SK-N-SH (cell line): ENCODE measurements at regions not wholly inside any gene's neighbourhood (a gene's known extent, or its start where the extent isn't known, plus 50 kb on each side); places are given as distances from the start of the nearest gene placed in this dataset.
"Not testable (repeated sequence)": the region's sequence is repeated elsewhere in the genome, so short reads cannot be mapped to it uniquely, and the experiment has no call there.

Source experiments
- EZH2phosphoT487 ChIP-seq: fragments of 200-600 bp; sonication (generic); IDR thresholded peaks from 2 replicates; pipeline ENCODE4 v1.6.1; 2017; ENCODE audit warnings: low read depth, mixed run types, mild to moderate bottlenecking, antibody characterized with exemption, moderate library complexity, borderline replicate concordance
- RCOR1 ChIP-seq: fragments of 150-350 bp; IDR thresholded peaks from 2 replicates; pipeline ENCODE4 v1.6.1; 2017; ENCODE audit warnings: antibody characterized with exemption, low read length
- TF ChIP-seq, protein P1 (sequence below): fragments of 200-600 bp; sonication (generic); IDR thresholded peaks from 2 replicates; pipeline ENCODE4 v1.6.1; 2017; ENCODE audit warnings: antibody characterized with exemption, mild to moderate bottlenecking, moderate library complexity
- TF ChIP-seq, protein P2 (sequence below): IDR thresholded peaks from 2 replicates; pipeline ENCODE4 v1.6.1; 2012; ENCODE audit warnings: mild to moderate bottlenecking, low read depth, low read length, moderate library complexity

DNA sequence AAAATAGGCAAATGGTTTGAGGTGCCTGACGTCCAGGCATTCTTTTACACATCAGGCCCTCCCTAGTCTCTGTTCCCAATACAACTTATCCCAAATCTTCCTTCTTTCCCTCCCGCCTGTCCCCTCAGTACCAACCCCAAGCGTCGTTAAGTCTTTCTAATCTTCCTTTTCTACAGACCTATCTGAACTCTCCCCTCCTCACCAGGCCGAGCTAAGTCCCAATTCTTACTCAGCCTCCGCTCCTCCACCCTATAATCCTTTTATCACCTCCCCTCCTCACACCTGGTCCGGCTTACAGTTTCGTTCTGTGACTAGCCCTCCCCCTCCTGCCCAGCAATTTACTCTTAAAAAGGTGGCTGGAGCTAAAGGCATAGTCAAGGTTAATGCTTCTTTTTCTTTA, 542.4 kb upstream of the HTR2C start:
- TF ChIP-seq, protein P1, sequence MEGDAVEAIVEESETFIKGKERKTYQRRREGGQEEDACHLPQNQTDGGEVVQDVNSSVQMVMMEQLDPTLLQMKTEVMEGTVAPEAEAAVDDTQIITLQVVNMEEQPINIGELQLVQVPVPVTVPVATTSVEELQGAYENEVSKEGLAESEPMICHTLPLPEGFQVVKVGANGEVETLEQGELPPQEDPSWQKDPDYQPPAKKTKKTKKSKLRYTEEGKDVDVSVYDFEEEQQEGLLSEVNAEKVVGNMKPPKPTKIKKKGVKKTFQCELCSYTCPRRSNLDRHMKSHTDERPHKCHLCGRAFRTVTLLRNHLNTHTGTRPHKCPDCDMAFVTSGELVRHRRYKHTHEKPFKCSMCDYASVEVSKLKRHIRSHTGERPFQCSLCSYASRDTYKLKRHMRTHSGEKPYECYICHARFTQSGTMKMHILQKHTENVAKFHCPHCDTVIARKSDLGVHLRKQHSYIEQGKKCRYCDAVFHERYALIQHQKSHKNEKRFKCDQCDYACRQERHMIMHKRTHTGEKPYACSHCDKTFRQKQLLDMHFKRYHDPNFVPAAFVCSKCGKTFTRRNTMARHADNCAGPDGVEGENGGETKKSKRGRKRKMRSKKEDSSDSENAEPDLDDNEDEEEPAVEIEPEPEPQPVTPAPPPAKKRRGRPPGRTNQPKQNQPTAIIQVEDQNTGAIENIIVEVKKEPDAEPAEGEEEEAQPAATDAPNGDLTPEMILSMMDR = not testable (repeated sequence)
- not testable (repeated sequence) for TF ChIP-seq RCOR1, EZH2phosphoT487
- TF ChIP-seq, protein P2, sequence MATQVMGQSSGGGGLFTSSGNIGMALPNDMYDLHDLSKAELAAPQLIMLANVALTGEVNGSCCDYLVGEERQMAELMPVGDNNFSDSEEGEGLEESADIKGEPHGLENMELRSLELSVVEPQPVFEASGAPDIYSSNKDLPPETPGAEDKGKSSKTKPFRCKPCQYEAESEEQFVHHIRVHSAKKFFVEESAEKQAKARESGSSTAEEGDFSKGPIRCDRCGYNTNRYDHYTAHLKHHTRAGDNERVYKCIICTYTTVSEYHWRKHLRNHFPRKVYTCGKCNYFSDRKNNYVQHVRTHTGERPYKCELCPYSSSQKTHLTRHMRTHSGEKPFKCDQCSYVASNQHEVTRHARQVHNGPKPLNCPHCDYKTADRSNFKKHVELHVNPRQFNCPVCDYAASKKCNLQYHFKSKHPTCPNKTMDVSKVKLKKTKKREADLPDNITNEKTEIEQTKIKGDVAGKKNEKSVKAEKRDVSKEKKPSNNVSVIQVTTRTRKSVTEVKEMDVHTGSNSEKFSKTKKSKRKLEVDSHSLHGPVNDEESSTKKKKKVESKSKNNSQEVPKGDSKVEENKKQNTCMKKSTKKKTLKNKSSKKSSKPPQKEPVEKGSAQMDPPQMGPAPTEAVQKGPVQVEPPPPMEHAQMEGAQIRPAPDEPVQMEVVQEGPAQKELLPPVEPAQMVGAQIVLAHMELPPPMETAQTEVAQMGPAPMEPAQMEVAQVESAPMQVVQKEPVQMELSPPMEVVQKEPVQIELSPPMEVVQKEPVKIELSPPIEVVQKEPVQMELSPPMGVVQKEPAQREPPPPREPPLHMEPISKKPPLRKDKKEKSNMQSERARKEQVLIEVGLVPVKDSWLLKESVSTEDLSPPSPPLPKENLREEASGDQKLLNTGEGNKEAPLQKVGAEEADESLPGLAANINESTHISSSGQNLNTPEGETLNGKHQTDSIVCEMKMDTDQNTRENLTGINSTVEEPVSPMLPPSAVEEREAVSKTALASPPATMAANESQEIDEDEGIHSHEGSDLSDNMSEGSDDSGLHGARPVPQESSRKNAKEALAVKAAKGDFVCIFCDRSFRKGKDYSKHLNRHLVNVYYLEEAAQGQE = not testable (repeated sequence)
